HUDEP-2 (cell line): ENCODE measurements at regions not wholly inside any gene's neighbourhood (a gene's known extent, or its start where the extent isn't known, plus 50 kb on each side); places are given as distances from the start of the nearest gene placed in this dataset.

Source experiments
- DNase-seq, 76 experiments: peaks; one replicate each; lab custom pipeline; 2025; ENCODE audit not compliant: unreplicated experiment in 76 of 76; lab: John Stamatoyannopoulos, UW

DNA sequence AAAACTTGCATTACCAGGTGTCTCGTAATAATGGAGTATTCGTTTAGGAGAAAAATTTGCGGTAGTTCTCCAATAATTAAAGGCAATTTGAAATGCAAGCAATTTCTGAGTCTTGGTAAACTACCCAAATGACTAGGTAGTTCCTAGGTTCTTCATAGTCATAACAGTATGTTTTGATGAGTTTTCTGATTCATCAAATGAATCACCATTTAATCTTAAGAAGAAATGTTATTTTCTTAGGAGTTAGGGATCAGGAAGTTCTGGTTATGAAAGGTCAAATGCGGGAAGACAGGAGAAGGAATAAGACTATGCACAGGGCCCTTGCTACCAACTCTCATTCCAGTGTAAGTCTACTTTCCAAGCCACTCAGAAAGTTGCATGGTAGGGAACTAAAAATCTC lies 221.5 kb upstream of the SOX9 start:
- no peak for DNase-seq

- DNase-seq: no peak
Observed at GRCh38 chr17:71900621-71901229, 220.1 kb upstream of the SOX9 start.

GRCh38 chr17:71902894-71903506 lies 217.8 kb upstream of the SOX9 start:
- no peak for DNase-seq

- DNase-seq: no peak
Observed at GRCh38 chr17:71905376-71906031, 215.3 kb upstream of the SOX9 start.

- no peak for DNase-seq
Observed at GRCh38 chr17:71909155-71909554, 211.7 kb upstream of the SOX9 start.

DNA sequence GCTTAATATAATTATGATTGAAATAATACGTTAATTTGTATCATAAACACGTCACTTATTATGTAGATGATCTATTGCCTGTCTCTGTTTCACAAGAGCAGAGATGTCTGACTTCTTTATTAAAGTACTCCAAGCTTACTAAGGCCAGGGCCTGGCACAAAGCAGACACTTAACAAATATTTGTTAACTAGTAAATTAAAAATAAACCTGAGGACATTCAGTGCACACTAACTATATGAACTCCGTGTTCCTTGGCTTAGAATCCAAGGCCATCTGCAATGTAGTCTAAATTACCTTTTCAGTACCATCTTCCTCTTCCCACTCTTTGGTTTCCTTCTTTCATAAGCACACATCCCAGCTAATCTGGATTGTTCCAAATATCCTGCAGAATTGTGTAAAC lies 210.8 kb upstream of the SOX9 start:
- no peak for DNase-seq

GRCh38 chr17:71914042-71914441 lies 206.8 kb upstream of the SOX9 start:
- DNase-seq: no peak

DNA sequence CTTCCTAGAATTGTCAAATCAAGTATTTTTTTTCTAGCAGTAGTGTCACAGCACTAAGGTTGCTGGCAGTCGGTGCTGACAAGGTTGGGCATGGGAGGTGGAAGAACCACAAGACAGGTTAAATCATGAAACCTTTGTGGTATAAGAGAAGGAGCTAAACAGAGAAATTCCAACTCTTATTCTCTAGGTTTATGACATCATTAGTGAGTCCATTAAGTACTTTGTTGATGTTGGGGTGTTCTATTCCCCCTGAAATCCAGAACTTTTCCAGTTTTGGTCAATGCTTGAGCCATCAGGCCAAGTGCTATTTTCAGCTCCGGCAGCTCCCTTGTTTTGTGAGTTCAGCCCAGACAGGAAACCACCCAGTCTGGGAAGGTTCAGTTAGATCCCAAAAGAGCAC lies 206.0 kb upstream of the SOX9 start:
- no peak for DNase-seq

DNA sequence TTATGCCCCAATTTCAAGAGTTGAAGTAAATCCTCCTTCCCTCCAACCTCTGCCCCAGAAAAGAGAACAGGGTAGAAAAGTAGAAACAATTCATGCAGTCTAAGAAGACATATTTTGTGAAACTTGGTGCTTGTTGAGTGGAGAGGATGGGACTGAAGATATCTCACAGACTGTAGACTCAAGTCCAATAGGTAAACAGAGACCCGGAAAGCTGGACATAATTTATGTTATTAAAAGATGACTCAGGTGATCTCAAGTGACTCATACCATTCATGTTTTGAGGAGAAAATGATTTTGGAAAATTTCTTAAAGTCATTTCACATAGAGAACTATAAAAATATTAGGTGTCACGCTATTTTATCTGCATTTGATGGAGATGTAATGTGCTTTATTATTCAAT lies 203.1 kb upstream of the SOX9 start:
- DNase-seq: no peak

- no peak for DNase-seq
Observed at GRCh38 chr17:71919186-71919585, 201.6 kb upstream of the SOX9 start.

GRCh38 chr17:71919896-71920295 lies 200.9 kb upstream of the SOX9 start:
- DNase-seq: no peak

- DNase-seq: no peak
Observed at GRCh38 chr17:71921796-71922195, 199.0 kb upstream of the SOX9 start.

- no peak for DNase-seq
Observed at GRCh38 chr17:71922439-71922838, 198.4 kb upstream of the SOX9 start.

- DNase-seq: no peak
Observed at GRCh38 chr17:71926746-71927398, 193.9 kb upstream of the SOX9 start.

- no peak for DNase-seq
Observed at GRCh38 chr17:71933306-71933705, 187.5 kb upstream of the SOX9 start.

DNA sequence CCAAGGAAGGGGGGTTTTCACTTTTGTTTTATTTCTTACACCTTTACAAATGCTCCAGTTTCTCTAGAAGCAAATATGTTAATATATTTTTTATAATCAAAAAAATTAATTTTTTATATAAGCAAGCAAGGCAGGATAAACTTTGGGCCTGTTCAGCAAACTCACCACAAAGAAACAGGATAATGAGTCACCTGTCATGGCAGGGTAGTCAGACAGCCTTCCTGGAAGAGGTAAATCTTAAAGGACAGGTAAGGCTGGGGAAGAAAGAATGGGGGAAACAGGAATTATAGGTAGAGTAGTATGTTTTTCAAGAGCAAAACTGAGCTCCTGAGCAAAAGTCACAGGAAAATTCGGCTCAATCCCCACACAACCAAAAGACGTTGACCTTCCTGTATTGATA lies 186.3 kb upstream of the SOX9 start:
- no peak for DNase-seq

DNA sequence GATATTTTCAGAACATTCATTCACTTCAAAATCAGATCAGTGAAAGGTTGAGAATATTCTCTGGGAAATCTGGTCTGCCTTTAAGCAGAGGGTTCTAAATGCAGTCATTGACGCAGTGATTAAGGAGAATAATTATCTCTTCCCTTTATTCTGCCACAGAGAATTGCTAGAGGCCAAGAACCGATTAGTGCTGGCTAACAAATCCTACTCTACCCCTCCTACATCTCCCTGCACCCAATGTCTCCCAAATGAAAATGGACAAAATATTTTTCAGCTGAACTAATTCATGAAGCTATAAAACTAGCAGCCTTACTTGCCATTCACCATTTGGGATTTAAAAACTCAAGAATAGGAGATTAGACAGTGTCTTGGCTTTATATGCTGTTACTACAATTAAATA lies 185.5 kb upstream of the SOX9 start:
- DNase-seq: no peak

DNA sequence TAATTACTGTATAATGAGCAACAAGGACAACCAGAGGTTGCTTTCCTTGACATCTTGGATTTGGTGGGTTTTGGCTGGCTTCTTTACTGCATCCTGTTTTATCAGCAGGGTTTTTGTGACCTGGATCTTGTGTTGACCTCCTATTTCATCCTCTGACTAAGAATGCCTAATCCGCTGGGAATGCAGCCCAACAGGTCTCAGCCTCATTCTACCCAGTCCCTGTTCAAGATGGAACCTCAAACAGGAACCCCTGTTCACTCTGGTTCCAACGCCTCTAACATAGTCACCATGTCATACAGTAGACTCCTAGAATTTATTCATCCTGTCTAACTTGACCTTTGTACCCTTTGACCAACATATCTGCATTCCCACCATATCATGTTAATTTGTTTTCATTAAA lies 183.8 kb upstream of the SOX9 start:
- DNase-seq: no peak

DNA sequence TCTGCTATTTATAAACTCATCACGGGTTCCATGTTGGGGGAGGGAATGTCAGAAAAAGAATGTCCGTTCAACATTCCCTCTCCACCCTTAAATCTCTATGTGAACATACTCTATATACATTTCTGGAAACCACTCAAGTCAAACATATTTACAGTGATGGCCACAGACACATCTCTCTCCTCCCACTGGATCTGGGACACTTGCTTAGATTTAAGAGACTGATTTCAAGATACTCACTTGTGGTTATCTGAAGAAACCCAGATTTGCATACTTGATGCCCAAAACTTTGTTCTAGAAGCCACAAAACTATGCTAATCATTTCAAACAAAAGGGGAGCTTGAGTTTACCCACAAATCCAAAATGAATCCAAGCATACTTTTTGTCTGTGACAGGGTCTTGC lies 182.9 kb upstream of the SOX9 start:
- DNase-seq: no peak

DNA sequence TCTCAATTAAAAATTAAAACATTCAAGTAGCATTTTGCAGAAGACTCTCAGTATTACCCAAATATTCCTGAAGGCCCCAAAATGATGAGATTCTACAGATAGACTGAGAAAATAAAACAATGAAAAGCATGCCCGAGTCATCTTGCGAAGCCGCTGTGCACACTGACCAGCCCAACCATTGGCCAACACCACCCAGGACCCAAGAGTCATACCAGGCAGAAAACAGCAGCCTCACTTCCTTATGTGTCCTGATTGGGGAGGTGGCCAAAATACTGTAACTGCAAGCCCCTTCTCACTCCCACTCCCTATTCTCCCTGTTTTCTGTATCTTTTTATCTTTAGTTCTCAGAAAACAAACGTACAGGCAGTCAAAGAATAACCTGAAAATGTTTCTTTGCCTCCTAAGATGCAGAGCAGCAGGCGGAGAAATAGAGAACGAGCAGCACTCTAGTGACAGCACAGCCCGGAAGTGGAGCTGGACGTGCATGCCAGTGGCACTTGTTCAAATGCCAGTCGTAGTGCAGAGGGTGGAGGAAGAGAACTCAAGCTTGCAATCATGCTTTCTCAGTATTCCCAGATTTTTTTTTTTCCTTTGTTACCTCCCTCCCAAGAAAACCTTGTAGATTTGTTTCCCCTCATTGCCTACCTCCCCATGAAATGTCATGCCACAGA lies 182.3 kb upstream of the SOX9 start:
- DNase-seq: no peak

GRCh38 chr17:71941920-71942319 lies 178.9 kb upstream of the SOX9 start:
- DNase-seq: no peak
